ENCODE measurements at regions not wholly inside any gene's neighbourhood (a gene's known extent, or its start where the extent isn't known, plus 50 kb on each side); places are given as distances from the start of the nearest gene placed in this dataset.

DNA sequence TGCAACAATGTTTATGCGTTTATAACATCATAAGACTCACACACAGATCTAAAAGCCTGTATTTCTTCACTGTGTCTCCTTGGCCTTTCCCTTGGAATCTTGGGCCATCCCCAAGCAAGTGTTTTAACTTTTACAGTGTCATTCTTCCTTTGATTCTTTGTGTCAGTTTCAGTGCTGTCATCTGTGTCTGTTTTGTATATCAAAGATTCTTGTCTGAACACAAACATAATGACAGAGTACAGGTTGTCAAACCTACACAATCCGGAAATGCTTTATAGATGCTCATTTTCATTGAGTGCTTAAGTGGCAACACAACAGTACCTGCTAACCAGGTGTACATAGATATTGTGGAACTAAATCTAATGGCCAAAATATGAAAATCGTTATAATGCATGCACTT lies 1500.0 kb downstream of the TECRL start:
- H3K36me3 ChIP-seq (ENCODE audit: control insufficient read depth, insufficient read depth, low read length), result no peaks in the 10 kb centered on the region
- no peak overlapping the region for H3K9ac ChIP-seq (ENCODE audit: low read depth, low read length)
- no peak overlapping the region for H3K56ac ChIP-seq (ENCODE audit: extremely low read depth, insufficient read depth, low read length)
- DNase-seq, result no peak
- no peak overlapping the region for H4K5ac ChIP-seq (ENCODE audit: low read depth, low read length)
- CTCF ChIA-PET, result no interaction called here
- H3K9me1 ChIP-seq (ENCODE audit: insufficient read depth, low read length), result no peaks in the 10 kb centered on the region
- H3K14ac ChIP-seq (replicated peaks; ENCODE audit: low read depth, low read length), result no peak overlapping the region
- no CpG with 5 or more reads among the region's 3 CpGs for WGBS, 2 experiments (ENCODE audit: extremely low coverage in 2 of 2, insufficient read length in 1 of 2)
- H3K18ac ChIP-seq (ENCODE audit: low read depth, low read length), result no peak overlapping the region
- H3K79me1 ChIP-seq (ENCODE audit: low read depth in 1 of 2, low read length in 2 of 2), result no peaks in the 10 kb centered on the region
- dilution Hi-C loops (cut with HindIII; ENCODE audit: low sequenced_read_pairs, unreplicated experiment) (no loop called here), in situ Hi-C loops (cut with MboI; ENCODE audit: low sequenced_read_pairs) (no loop called here), intact Hi-C loops (cut with micrococcal nuclease) (no loop called here)
- H2BK20ac ChIP-seq (ENCODE audit: low read depth, low read length), result no peak overlapping the region
- no peak overlapping the region for H3K4ac ChIP-seq (ENCODE audit: low read depth, low read length)
- no peak overlapping the region for H4K8ac ChIP-seq (ENCODE audit: low read depth in 2 of 2, low read length in 2 of 2)
- H3K4me2 ChIP-seq (ENCODE audit: low read depth, low read length), result no peak overlapping the region
- H2BK120ac ChIP-seq (ENCODE audit: low read depth, low read length), result no peak overlapping the region
- H2AFZ ChIP-seq (replicated peaks; ENCODE audit: low read length, poor library complexity), result no peak overlapping the region
- no peak overlapping the region for H2AK9ac ChIP-seq (replicated peaks; ENCODE audit: low read depth, low read length, poor library complexity)
- H3K4me1 ChIP-seq (ENCODE audit: control insufficient read depth, insufficient read depth, low read length), result no peaks in the 10 kb centered on the region
- no peak overlapping the region for H2BK5ac ChIP-seq (ENCODE audit: low read depth, low read length, poor library complexity, severe bottlenecking)
- no peak overlapping the region for H3K23ac ChIP-seq (ENCODE audit: low read depth, low read length)
- TF ChIP-seq FOS (IDR thresholded peaks at IDR 0.05; ENCODE audit: low read depth, low read length) (no peak), CHD1 (IDR thresholded peaks at IDR 0.05; ENCODE audit: low read depth, low read length) (no peak), RCOR1 (IDR thresholded peaks at IDR 0.05; ENCODE audit: insufficient replicate concordance, low read length) (no peak), RAD21 (IDR thresholded peaks at IDR 0.05; ENCODE audit: low read length) (no peak), MXI1 (IDR thresholded peaks at IDR 0.05; ENCODE audit: borderline replicate concordance, low read depth, low read length) (no peak), BHLHE40 (IDR thresholded peaks at IDR 0.05; ENCODE audit: low read depth, low read length) (no peak), MAFK (IDR thresholded peaks at IDR 0.05; ENCODE audit: low read depth, low read length) (no peak), ELK1 (IDR thresholded peaks at IDR 0.05; ENCODE audit: borderline replicate concordance, low read depth, low read length) (no peak), CEBPB (IDR thresholded peaks at IDR 0.05; ENCODE audit: low read depth, low read length) (no peak), RFX5 (IDR thresholded peaks at IDR 0.05; ENCODE audit: low read depth, low read length) (no peak), NFE2L2 (IDR thresholded peaks at IDR 0.05; ENCODE audit: low read depth, low read length) (no peak), POLR2A (IDR thresholded peaks at IDR 0.05; ENCODE audit: low read depth, low read length) (no peak)
- TF ChIP-seq, protein P1, sequence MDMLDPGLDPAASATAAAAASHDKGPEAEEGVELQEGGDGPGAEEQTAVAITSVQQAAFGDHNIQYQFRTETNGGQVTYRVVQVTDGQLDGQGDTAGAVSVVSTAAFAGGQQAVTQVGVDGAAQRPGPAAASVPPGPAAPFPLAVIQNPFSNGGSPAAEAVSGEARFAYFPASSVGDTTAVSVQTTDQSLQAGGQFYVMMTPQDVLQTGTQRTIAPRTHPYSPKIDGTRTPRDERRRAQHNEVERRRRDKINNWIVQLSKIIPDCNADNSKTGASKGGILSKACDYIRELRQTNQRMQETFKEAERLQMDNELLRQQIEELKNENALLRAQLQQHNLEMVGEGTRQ (IDR thresholded peaks at IDR 0.05; ENCODE audit: low read depth, low read length), result no peak
- TF ChIP-seq, protein P2, sequence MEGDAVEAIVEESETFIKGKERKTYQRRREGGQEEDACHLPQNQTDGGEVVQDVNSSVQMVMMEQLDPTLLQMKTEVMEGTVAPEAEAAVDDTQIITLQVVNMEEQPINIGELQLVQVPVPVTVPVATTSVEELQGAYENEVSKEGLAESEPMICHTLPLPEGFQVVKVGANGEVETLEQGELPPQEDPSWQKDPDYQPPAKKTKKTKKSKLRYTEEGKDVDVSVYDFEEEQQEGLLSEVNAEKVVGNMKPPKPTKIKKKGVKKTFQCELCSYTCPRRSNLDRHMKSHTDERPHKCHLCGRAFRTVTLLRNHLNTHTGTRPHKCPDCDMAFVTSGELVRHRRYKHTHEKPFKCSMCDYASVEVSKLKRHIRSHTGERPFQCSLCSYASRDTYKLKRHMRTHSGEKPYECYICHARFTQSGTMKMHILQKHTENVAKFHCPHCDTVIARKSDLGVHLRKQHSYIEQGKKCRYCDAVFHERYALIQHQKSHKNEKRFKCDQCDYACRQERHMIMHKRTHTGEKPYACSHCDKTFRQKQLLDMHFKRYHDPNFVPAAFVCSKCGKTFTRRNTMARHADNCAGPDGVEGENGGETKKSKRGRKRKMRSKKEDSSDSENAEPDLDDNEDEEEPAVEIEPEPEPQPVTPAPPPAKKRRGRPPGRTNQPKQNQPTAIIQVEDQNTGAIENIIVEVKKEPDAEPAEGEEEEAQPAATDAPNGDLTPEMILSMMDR (conservative IDR thresholded peaks at IDR 0.05; ENCODE audit: low read depth, low read length), result no peak
- no peak overlapping the region for H4K91ac ChIP-seq (ENCODE audit: insufficient read depth, low read depth, low read length)
- no peak overlapping the region for H3K4me3 ChIP-seq (ENCODE audit: insufficient read depth, low read depth, low read length)
- H3K27ac ChIP-seq (ENCODE audit: insufficient read depth, low read length), result no peak overlapping the region
- no TSS peak for BruUV-seq (replicated peaks)
- no peak overlapping the region for H2BK15ac ChIP-seq (ENCODE audit: low read depth, low read length)
- no peaks in the 10 kb centered on the region for H3K27me3 ChIP-seq (ENCODE audit: control insufficient read depth, insufficient read depth, low read length)
- ATAC-seq (ENCODE audit: low read depth), result no peak
- no peaks in the 10 kb centered on the region for H3K9me3 ChIP-seq (ENCODE audit: control insufficient read depth, insufficient read depth, low read length)
- POLR2A ChIA-PET (ENCODE audit: unreplicated experiment), result no interaction called here
- H4K20me1 ChIP-seq (ENCODE audit: insufficient read depth, low read length), result no peaks in the 10 kb centered on the region
- no peak overlapping the region for H2AK5ac ChIP-seq (ENCODE audit: low read depth, low read length)

Measured in IMR-90 (cell line).